Tibial nerve (tissue), 3 donors: ENCODE measurements at regions not wholly inside any gene's neighbourhood (a gene's known extent, or its start where the extent isn't known, plus 50 kb on each side); places are given as distances from the start of the nearest gene placed in this dataset.

ENCODE experiments used
- CTCF ChIP-seq, 5 experiments: fragments of 200-600 bp in 3 of 5; fragments of 450-650 bp in 2 of 5; sonication (generic) in 3 of 5; IDR thresholded peaks; one replicate each; pipeline ENCODE4 v1.5.1; 2016 to 2019; ENCODE audit warnings: antibody characterized with exemption in 5 of 5, mild to moderate bottlenecking in 3 of 5, moderate library complexity in 2 of 5
- POLR2A ChIP-seq, 2 donors: fragments of 450-650 bp; IDR thresholded peaks; one replicate each; pipeline ENCODE4 v1.6.1; 2017; ENCODE audit warnings: antibody characterized with exemption in 2 of 2, mild to moderate bottlenecking in 2 of 2, moderate library complexity in 2 of 2

- no peak for TF ChIP-seq CTCF (IDR thresholded peaks at IDR 0.05)
- no peak for TF ChIP-seq POLR2A (IDR thresholded peaks at IDR 0.05)
Observed at GRCh38 chr14:58796242-58797009, 158.7 kb downstream of the DACT1 start.
